IPS-NIHi7 (cell line): ENCODE measurements at regions not wholly inside any gene's neighbourhood (a gene's known extent, or its start where the extent isn't known, plus 50 kb on each side); places are given as distances from the start of the nearest gene placed in this dataset.

Source experiments
- DNase-seq: peaks from one replicate; pipeline ENCODE4 v3.0.0; 2012; ENCODE audit warnings: mixed read lengths; ENCODE audit errors: extremely low spot score

- DNase-seq: no peak
Measured at GRCh38 chr13:99642841-99643240, 141.6 kb downstream of the TM9SF2 start.

GRCh38 chr13:99642006-99642405, 140.7 kb downstream of the TM9SF2 start:
- DNase-seq: no peak

GRCh38 chr13:99640260-99640659, 139.0 kb downstream of the TM9SF2 start:
- no peak for DNase-seq

GRCh38 chr13:99639126-99639525, 137.9 kb downstream of the TM9SF2 start:
- no peak for DNase-seq

GRCh38 chr13:99636728-99637353, 135.6 kb downstream of the TM9SF2 start:
- no peak for DNase-seq

- no peak for DNase-seq
Measured at GRCh38 chr13:99636306-99636705, 135.0 kb downstream of the TM9SF2 start.

- no peak for DNase-seq
Measured at GRCh38 chr13:99634672-99635071, 133.4 kb downstream of the TM9SF2 start.

GRCh38 chr13:99630269-99630898, 129.1 kb downstream of the TM9SF2 start:
- DNase-seq: no peak

- no peak for DNase-seq
Measured at GRCh38 chr13:99629641-99630040, 128.4 kb downstream of the TM9SF2 start.

- DNase-seq: no peak
Measured at GRCh38 chr13:99628442-99628841, 127.2 kb downstream of the TM9SF2 start.

- DNase-seq: no peak
Measured at GRCh38 chr13:99626461-99627082, 125.3 kb downstream of the TM9SF2 start.

- no peak for DNase-seq
Measured at GRCh38 chr13:99624936-99625540, 123.8 kb downstream of the TM9SF2 start.

- no peak for DNase-seq
Measured at GRCh38 chr13:99620806-99621205, 119.5 kb downstream of the TM9SF2 start.

- no peak for DNase-seq
Measured at GRCh38 chr13:99619207-99619606, 117.9 kb downstream of the TM9SF2 start.

GRCh38 chr13:99617474-99618255, 116.4 kb downstream of the TM9SF2 start:
- peak; percentile 67 for DNase-seq

GRCh38 chr13:99614465-99614885, 113.2 kb downstream of the TM9SF2 start:
- DNase-seq: peak; percentile 58
